NCI-H1048 (cell line): ENCODE measurements at regions not wholly inside any gene's neighbourhood (a gene's known extent, or its start where the extent isn't known, plus 50 kb on each side); places are given as distances from the start of the nearest gene placed in this dataset.

Experiments
- DNase-seq: peaks from one replicate; lab custom pipeline; 2025; lab: John Stamatoyannopoulos, UW

GRCh38 chr20:12022126-12022525 is 104.4 kb downstream of the BTBD3 start:
- DNase-seq: no peak

- DNase-seq: no peak
Observed at GRCh38 chr20:12023194-12023795, 105.6 kb downstream of the BTBD3 start.

GRCh38 chr20:12028771-12029170 is 111.1 kb downstream of the BTBD3 start:
- DNase-seq: no peak

GRCh38 chr20:12030470-12030869 is 112.8 kb downstream of the BTBD3 start:
- no peak for DNase-seq

- no peak for DNase-seq
Observed at GRCh38 chr20:12036142-12036541, 118.4 kb downstream of the BTBD3 start.

- DNase-seq: no peak
Observed at GRCh38 chr20:12037521-12037920, 119.8 kb downstream of the BTBD3 start.

GRCh38 chr20:12040261-12040660 is 122.6 kb downstream of the BTBD3 start:
- DNase-seq: no peak

GRCh38 chr20:12044969-12045368 is 127.3 kb downstream of the BTBD3 start:
- DNase-seq: no peak

GRCh38 chr20:12047838-12048432 is 130.2 kb downstream of the BTBD3 start:
- no peak for DNase-seq

- no peak for DNase-seq
Observed at GRCh38 chr20:12049125-12049524, 131.4 kb downstream of the BTBD3 start.

- no peak for DNase-seq
Observed at GRCh38 chr20:12051206-12052163, 133.8 kb downstream of the BTBD3 start.

GRCh38 chr20:12053353-12053752 is 135.7 kb downstream of the BTBD3 start:
- no peak for DNase-seq

GRCh38 chr20:12054556-12054955 is 136.9 kb downstream of the BTBD3 start:
- no peak for DNase-seq

GRCh38 chr20:12055161-12055560 is 137.5 kb downstream of the BTBD3 start:
- DNase-seq: no peak

GRCh38 chr20:12056839-12057238 is 139.1 kb downstream of the BTBD3 start:
- DNase-seq: no peak

- DNase-seq: no peak
Observed at GRCh38 chr20:12057778-12058177, 140.1 kb downstream of the BTBD3 start.

- no peak for DNase-seq
Observed at GRCh38 chr20:12058216-12058615, 140.5 kb downstream of the BTBD3 start.

GRCh38 chr20:12061466-12061865 is 143.8 kb downstream of the BTBD3 start:
- DNase-seq: no peak

GRCh38 chr20:12063106-12063684 is 145.5 kb downstream of the BTBD3 start:
- DNase-seq: no peak

- no peak for DNase-seq
Observed at GRCh38 chr20:12064540-12064939, 146.8 kb downstream of the BTBD3 start.

GRCh38 chr20:12067686-12068085 is 150.0 kb downstream of the BTBD3 start:
- DNase-seq: no peak

- DNase-seq: no peak
Observed at GRCh38 chr20:12068121-12068520, 150.4 kb downstream of the BTBD3 start.

- DNase-seq: no peak
Observed at GRCh38 chr20:12069181-12069580, 151.5 kb downstream of the BTBD3 start.
